ENCODE measurements at regions not wholly inside any gene's neighbourhood (a gene's known extent, or its start where the extent isn't known, plus 50 kb on each side); places are given as distances from the start of the nearest gene placed in this dataset.
"Not testable (repeated sequence)": the region's sequence is repeated elsewhere in the genome, so short reads cannot be mapped to it uniquely, and the experiment has no call there.

GRCh38 chr10:56093645-56094044 lies 267.4 kb downstream of the ZWINT start:
- not testable (repeated sequence) for TF ChIP-seq TEAD4 (CRISPR knock-in tag; IDR thresholded peaks at IDR 0.05); CTCF (IDR thresholded peaks at IDR 0.05); PREB (CRISPR knock-in tag; IDR thresholded peaks at IDR 0.05; ENCODE audit: borderline replicate concordance); ZBTB43 (CRISPR knock-in tag; IDR thresholded peaks at IDR 0.05); E2F4 (CRISPR knock-in tag; IDR thresholded peaks at IDR 0.05; ENCODE audit: borderline replicate concordance, low read depth)

Measured in WTC11 (cell line).